B cell (primary cell): ENCODE measurements at regions not wholly inside any gene's neighbourhood (a gene's known extent, or its start where the extent isn't known, plus 50 kb on each side); places are given as distances from the start of the nearest gene placed in this dataset.

Experiments
- EZH2 ChIP-seq: IDR thresholded peaks from 2 replicates; pipeline ENCODE4 v1.6.1; 2012; ENCODE audit warnings: borderline replicate concordance, low read depth, mild to moderate bottlenecking, moderate library complexity, low read length; ENCODE audit not compliant: insufficient read depth, poor library complexity, severe bottlenecking
- TF ChIP-seq, protein P1 (sequence below): fragments of 200-600 bp; IDR thresholded peaks from one replicate; pipeline ENCODE4 v1.8.0; 2022; ENCODE audit warnings: antibody characterized with exemption, mild to moderate bottlenecking

GRCh38 chr18:22052405-22053105, 116.8 kb upstream of the GATA6 start:
- TF ChIP-seq, protein P1, sequence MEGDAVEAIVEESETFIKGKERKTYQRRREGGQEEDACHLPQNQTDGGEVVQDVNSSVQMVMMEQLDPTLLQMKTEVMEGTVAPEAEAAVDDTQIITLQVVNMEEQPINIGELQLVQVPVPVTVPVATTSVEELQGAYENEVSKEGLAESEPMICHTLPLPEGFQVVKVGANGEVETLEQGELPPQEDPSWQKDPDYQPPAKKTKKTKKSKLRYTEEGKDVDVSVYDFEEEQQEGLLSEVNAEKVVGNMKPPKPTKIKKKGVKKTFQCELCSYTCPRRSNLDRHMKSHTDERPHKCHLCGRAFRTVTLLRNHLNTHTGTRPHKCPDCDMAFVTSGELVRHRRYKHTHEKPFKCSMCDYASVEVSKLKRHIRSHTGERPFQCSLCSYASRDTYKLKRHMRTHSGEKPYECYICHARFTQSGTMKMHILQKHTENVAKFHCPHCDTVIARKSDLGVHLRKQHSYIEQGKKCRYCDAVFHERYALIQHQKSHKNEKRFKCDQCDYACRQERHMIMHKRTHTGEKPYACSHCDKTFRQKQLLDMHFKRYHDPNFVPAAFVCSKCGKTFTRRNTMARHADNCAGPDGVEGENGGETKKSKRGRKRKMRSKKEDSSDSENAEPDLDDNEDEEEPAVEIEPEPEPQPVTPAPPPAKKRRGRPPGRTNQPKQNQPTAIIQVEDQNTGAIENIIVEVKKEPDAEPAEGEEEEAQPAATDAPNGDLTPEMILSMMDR, result no peak
- no peak for TF ChIP-seq EZH2
